NCI-H526 (cell line): ENCODE measurements at regions not wholly inside any gene's neighbourhood (a gene's known extent, or its start where the extent isn't known, plus 50 kb on each side); places are given as distances from the start of the nearest gene placed in this dataset.
"Not testable (repeated sequence)": the region's sequence is repeated elsewhere in the genome, so short reads cannot be mapped to it uniquely, and the experiment has no call there.

ENCODE experiments used
- DNase-seq, 2 experiments: peaks; one replicate each; lab custom pipeline; 2025; lab: John Stamatoyannopoulos, UW

DNA sequence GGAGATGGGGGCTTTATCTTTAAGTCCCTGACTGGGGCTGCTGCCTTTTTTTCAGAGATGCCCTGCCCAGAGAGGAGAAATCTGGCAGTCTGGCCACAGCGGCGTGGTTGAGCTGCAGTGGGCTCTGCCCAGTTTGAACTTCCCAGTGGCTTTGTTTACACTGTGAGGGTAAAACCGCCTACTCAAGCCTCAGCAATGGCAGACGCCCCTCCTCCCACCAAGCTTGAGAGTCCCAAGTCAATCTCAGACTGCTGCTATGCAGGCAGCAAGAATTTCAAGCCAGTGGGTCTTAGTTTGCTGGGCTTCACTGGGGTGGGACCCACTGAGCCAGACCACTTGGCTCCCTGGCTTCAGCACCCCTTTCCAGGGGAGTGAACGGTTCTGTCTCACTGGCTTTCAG is 76.4 kb upstream of the DNAJC1 start:
- not testable (repeated sequence) for DNase-seq

DNA sequence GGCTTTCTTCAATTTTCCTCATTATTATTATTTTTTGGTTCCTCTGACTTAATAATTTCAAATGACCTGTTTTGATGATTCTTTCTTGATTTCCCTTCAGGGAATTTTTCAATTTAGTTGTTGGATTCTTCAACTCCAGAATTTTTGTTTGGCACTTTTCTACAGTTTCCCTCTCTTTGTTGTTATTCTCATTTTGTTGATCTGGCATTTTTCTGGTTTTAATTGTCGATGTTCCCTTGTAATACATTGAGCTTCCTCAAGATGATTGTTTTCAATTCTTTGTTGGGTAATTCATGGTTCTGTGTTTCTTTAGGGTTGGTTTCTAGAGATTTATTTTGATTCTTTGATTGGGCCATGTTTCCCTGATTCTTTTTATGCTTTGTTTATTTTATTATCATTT is 67.8 kb upstream of the DNAJC1 start:
- DNase-seq: no peak

DNA sequence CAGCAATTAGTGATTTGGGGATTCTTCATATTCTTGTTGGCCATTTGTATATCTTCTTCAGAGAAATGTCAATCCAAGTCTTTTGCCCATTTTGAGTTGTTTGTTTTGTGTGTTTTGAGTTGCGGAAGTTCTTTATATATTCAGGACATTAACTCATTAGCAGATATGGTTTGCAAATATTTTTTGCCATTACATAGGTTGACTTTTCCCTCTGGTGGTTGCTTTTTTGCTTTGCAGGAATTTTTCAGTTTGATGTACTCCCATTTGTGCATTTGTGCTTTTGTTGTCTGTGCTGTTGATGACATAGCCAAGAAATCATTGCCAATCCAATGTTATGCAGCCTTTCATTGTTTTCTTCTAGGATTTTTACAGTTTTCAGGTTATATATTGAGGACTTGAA is 63.6 kb upstream of the DNAJC1 start:
- DNase-seq: no peak

DNA sequence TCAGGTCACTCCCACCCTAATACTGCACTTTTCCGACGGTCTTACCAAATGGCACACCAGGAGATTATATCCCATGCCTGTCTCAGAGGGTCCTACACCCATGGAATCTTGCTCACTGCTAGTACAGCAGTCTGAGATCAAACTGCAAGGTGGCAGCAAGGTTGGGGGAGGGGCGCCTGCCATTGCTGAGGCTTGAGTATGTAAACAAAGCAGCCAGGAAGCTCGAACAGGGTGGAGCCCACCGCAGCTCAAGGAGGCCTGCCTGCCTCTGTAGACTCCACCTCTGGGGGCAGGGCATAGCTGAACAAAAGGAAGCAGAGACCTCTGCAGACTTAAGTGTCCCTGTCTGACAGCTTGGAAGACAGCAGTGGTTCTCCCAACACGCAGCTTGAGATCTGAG is 57.5 kb upstream of the DNAJC1 start:
- not testable (repeated sequence) for DNase-seq

DNA sequence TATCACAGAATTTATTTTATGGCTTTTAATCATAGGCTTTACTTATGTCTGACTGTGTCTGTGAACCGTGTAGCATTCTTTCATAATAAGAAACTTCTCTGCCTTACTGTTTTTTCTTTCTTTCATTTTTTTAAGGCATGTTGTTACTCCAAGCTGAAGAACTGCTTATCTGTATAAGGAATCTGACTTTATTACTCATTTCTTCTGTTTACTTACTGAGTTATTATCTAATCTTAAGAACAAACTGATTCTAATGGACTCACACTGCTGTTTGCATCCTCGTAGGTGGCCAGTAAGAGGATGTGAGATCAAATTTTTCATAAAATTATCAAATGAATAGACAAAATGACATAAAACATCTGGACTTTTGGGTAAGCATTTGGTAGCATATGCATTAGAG is 54.7 kb upstream of the DNAJC1 start:
- no peak for DNase-seq

DNA sequence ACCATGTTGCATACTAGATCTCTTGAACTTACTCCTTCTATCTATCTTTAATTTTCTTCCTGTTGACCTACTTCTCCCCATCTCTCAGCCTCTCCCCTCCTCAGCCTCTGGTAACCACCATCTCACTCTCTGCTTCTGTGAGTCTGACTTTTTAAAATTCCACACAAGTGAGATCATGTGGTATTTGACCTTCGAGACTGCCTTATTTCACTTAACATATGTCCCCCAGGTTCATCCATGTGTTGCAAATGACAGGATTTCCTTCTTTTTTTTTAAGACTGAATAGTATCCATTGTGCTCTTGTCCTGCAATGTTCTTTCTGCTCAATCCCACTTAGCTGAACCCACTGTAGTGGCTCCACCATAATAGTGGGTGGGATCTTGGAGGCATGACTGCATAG is 51.4 kb upstream of the DNAJC1 start:
- no peak for DNase-seq
